Brain pericyte (primary cell): ENCODE measurements at regions not wholly inside any gene's neighbourhood (a gene's known extent, or its start where the extent isn't known, plus 50 kb on each side); places are given as distances from the start of the nearest gene placed in this dataset.

ENCODE experiments used
- DNase-seq: peaks from one replicate; pipeline ENCODE4 v3.0.0-alpha.2; 2012; ENCODE audit warnings: low read depth, low spot score

DNA sequence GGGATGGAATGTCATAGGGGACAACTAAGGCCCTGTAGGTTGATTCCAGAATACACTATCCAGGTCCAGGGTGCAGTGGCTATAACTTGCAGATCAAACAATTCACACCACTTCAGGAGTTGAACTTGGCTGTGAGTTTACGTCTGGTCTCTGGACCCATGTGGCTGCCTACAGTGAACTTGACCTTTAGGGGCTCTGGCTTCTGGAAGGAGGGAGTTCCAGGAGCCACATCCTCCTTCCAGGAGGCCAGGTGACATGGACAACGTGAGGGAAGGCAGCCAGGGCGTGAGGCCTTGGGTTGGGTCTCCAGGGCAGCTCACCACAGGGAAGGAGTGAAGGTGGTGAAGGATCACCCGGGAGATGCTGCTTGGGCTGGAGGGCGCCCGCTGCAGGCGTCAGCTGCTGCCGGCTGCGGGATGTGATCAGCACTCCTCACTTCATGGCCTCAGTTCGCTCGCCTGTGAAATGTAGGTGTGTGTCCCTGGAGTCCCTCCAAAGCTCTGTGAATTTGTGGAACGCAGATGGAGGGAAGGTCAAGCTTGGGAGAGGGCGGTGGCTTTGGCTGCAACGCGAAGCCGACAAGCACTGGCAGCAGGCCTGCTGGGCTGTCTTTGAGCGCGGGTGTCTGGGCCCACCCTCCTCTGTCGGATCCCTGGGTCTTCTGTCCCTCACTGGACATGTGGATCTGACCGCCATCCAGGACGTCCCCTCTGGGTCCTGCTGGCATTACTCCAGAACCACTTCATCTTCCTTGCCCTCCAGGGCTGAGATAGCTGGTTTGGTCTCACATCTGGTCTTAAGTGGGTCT is 146.5 kb downstream of the GLI2 start:
- DNase-seq = no peak

DNA sequence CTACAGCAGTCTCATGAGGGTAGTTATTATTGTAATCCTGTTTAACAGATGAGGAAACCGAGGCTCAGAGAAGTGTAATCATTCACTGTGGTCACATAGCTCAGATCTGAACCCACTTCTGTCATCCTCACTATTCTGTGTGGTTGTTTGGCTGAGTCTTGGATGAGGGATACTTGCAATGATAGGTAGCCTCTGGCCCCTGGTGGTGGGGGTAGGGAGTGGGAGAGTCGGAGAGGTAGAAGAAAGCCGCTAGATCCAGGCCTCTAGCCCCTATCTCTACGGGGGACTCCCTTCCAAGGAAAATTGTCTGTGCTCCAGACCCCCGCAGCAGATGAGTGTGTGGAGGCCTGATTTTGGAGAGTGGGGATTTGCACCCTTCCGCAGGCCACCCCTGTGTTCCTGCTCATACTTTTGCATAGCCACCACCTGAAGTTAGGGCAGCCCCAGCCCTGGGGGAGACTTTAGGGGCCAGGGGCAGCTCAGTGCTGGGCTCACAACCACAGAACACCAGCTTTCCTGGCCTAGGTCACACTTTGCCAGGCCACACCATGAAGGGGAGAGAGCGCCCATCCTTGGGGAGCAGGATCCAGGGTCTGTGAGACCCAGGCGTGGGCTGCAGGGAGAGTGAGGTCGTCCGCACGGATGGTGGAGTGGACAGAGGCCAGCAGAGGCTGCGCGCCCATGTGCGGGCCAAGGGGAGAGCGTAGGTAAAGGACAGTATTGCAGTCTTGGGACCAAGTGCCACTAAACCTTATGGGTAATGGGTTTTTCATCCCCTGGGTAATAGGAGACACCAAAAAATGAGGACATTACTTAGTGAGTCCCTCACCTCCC is 148.2 kb downstream of the GLI2 start:
- no peak for DNase-seq

DNA sequence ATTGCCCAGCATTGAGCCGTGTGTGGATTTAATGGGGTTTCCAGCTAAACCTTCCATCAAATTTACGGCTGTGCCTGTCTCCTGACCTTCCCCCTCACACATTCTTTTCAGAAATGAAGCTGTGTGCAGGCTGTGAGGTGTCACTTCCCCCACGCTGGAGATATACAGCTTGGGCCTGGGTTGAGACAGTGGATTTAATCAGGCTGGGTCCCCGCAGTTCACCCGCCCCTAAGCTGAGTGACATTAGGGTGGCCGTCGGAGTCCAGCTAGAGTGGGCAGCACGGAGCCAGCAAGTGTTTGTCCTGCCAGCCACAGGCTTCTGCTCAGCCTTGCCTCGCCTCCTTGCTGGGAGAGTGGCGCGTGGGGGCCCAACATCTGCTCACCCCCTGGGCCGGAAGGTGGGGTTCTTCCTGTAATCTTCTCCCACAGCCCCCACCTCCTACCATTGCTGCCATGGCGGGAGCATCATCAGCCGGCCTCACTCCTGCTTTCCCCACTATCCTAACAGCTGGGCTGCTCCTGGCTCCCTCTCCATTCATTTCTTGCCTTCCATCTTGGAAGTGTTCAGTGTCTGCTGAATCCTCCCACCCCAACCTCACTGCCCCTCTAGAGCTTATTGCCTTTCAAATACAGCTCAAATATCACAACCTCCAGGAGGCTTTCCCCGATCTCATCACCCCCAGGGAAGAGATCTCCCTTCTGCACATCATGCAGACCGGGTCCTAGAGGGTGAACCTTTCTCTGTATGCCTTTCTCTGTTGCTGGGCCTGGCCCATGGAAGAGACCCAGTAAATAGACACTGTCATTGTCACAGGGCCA is 149.0 kb downstream of the GLI2 start:
- no peak for DNase-seq

DNA sequence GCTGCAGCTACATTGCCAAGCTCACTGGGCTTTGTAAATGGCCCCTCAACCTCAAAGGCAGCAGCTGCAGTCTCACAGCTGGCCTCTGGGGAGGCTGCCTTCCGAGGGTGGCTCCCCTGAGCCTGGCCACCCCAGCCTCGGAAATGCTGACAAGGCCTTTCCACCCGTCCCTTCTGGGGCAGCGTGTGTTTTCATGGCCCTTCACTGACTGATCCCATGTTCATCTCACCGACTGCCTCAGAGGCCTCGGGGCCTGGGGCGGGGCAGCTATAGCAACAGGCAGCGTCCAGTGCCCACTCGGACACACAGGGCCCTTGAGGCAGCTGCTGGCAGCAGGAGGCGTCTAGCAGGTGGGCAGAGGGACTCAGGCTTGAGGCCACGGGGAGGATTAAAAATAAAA is 149.7 kb downstream of the GLI2 start:
- DNase-seq = no peak

DNA sequence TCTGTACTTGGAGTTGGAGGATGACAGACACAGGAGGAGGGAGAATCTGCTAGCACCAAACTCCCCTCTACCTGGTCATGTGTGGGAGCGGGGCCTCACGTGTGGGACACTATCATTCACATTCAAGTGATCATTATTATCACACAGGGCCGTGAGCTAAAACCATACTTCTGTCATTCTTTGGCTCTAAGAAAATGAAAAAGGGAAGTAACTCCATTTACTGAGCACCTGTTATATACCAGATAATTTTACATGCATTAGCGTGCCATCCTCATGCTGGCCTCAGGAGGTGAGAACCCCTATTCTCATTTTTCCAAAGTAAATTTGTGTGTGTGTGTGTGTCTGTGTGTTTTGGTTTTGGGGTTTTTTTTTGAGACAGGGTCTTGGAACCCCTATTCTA is 150.1 kb downstream of the GLI2 start:
- no peak for DNase-seq

DNA sequence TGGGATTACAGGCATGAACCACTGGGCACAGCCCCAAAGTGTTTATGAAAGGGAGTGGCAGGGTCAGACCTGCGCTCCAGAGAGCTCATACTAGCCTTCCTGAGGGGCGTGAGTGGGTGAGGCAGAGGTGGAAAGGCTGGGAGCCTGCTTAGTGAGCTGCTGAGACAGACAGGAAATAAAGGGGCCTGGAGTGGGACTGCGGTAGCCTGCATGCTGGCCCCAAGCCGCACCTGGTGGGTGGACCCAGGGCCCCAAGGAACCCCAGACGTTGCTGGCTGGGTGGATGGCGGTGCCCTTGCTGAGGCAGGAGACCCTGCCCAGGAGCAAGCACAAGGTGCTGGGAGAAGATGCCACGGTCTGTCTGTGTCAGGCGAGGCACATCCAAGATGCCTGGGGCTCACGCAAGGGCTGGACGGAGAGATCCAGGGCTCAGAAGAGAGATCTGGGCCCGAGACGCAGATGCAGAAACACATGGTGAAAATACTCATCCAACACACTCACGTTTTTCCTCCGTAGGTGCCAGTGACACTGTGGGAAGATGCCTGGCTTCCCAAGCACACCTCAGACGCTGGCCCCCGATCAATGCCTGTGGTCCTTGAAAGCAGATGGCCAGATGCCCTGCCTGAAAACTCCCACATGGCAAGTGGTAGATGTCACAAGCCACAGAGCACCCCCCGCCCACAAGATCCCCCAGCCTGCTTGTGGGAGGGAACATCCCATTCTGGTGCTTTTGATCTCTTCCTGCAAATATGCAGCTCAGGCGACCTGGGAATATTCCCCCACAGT is 151.1 kb downstream of the GLI2 start:
- DNase-seq = no peak

DNA sequence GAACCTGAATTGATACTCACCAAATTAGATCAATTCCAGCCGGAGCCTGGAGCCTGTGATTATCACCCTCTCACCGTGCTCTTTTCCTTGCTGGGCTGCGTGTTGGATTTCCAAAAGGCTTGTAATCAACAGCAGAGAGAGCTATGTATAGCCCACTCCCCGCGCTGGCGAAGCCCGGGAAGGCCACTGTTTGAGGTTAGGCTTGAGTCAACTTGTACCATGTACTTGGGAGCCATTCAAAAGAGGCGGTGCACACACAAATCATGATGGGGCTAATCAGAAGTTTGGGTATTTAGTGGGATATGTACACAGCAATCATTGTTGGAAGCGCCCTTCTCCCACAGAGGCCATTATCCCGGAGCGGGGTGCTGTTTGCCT is 151.6 kb downstream of the GLI2 start:
- DNase-seq = no peak

DNA sequence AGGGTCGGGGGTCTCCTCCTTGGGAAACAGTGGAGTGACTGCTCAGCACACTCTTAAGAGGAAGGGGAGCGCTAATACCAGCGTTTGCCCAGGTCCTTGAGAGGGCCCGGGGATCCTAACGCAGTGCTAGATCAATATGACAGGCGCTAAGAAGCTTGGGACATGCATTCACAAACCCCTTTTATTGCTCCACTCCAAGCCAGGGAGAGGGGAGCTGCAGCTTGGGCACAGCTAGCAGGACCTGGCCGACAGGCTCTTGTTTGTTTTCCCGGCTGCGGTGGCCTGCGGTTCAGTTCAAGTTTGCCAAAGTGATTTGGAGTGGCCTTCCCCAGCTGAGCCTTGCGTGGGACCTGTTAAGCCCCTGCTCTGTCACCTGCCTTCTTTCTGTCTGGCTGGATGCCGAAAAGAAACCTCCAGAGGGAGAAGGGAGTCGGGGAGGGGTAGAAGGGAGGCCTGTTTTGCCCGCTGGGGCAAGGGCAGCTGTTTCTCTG is 152.1 kb downstream of the GLI2 start:
- DNase-seq = no peak

DNA sequence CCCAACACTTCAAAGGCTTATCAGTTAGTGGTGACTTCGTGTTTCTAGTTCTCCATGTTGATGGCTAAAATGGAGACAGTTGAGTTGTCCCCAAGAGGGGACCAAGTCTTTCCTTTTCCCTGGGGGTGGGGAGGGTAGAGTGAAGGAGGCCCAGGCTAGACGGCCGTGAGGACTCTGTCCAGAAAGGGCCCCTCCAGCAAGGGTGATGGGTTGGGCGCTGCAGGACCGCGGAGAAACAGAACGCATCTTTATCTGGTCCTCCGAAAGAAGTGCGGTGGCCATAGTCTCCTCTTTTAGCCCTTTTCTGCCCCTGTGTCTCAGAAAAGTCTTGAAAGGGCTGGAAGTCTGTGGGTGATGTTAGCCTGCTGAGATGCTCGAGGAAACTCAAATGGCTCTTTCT is 153.2 kb downstream of the GLI2 start:
- no peak for DNase-seq

DNA sequence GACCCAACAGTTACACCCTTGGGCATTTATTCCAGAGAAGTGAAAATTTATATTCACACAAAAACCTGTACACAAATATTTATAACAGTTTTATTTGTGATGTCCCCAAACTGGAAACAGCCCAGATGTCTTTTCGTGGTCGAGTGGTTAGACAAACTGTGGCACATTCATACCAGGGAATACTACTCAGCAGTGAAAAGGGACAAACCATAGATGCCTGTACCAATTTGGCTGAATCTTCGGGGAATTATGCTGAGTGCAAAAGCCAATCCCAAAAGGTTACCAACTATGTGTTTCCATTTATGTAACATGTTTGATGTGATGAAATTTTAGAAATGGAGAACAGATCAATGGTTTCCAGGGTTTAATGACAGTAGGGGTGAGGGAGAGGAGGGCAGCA is 154.3 kb downstream of the GLI2 start:
- no peak for DNase-seq

DNA sequence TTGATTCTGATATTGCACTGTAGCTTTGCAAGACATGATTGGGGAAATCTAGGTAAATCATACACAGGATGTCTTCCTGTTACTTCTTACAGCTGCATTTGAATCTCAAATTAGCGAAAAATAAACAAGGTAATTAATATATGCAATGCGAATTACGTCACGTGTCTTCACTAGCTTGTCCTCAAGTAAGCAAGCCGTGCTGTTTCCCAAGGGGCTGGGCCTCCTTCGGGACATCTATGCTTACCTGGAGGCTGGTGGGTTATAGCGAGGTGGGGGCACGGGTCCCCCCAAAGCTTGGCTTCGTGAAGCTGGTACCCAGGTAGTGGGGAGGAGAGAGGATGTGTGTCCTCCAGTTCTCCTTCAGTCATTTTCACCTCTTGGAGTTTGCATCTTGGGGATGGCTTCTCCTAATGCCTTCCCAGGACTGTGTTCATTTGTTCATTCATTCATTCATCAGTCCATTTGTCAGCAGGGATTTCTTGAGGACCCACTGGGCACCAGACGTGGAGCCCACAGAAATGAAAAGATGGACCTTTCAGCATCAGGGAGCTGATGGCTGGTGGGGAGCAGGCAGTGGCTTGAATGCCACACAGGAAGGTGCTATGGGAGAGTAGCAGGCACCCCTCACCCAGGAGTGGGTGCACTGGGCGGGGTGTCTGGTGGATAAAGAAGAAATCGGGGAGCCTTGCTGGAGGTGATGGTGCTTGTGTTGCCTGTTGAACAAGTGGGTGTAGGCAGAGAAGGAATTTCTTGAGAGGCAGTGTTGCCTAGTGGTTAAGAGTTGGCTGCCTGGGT is 155.1 kb downstream of the GLI2 start:
- no peak for DNase-seq

DNA sequence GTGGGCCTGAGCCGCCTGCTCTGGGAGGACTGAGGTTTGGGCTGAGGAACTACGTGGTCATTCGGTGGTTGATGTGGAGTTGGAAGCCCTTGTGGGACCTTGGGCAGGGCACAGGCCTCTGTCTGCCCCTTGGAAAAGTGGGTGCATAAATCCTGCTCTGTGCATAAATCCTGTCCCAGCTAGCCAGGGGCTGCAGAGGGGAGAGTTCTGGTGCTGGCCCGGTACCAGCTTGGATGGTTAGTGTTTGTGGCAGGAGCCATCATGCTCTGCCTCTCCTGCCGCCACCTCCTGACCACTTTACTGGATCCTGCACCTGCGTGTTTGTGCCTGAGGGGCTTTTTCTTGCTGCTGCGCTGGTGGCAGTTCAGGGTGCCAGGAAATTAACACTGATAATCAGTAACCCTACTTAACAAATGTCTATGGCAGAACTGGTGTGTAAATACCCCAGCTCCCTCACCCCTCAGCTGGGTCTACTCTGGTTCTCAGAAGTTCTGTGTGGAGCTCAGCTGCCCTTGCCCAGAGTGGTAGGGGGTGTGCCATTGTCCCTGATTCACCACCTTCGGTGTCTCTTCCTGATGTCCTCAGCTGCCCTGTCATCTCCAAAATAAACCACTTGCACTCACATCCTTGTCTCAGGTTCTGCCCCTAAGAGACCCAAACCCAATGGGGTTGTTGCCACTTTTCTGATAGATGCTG is 156.8 kb downstream of the GLI2 start:
- no peak for DNase-seq

DNA sequence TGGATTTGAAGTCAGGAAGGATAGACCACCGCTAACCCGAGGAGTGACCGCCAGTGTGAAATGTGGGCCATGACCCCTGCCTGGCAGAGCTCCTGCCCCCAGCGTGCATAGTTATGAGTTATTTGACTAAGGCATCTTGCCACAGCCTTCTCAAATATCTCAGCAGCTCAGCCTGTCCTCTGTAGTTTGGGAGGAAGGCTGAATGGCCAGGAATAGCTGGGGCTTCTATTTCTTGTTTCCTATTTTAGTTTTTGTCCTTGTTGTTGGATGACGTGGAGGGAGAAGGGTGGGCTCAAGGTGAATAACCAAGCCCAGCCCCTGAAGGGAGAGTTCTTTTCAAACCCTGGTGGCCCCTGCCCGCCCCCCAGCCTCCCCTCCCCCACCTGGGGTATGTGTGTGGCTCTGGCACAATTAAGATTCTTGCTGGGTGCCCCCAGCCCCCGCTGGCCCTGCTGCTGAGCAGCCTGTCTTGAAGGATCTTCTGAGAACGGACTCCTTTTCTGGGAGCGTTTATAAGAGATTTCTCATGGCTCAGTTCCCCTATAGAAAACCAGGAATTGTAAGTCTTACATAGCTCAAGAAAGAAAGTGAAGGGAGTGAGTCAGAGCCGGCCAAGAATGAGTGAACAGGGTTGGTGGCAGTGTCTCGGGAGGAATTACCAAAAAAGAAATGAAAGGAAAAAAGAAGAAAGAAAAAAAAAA is 157.4 kb downstream of the GLI2 start:
- DNase-seq = no peak

DNA sequence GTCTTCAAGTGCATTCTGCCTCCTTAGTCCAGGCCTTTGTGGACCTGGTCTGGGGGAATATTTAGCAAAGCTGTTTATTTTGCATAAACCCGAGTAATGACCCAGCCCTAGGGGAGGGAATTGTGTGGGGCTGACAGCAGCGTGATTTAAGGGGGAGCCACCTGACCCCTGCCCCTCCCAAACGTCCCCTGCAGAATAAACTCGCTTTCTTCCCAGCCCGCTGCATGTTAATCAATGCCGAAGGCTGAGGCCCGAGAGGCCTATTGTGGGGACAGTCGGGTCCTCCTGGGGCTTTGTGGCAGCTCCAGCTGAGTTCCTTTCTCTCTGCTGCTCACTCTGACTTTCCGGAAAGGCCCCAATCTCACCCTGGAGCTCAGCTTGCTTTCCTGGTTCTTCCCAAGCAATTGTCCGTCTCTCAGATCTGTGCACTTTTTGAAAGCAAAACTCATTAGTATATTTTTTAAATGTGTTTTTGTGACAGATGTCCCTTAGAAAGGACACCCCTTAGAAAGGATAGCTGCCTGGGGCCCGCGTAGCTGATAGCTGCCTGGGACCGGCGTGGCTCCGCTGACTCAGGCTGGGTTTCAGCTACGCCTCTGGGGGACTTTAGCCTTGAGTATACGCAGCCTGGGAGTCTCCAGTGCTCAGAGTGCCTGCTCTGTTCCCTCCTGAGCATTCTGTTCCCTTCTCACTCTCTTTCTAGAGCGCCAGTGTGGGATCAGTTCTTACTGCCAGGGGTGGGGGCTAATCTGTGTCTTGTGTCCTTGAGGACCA is 158.3 kb downstream of the GLI2 start:
- DNase-seq = no peak

DNA sequence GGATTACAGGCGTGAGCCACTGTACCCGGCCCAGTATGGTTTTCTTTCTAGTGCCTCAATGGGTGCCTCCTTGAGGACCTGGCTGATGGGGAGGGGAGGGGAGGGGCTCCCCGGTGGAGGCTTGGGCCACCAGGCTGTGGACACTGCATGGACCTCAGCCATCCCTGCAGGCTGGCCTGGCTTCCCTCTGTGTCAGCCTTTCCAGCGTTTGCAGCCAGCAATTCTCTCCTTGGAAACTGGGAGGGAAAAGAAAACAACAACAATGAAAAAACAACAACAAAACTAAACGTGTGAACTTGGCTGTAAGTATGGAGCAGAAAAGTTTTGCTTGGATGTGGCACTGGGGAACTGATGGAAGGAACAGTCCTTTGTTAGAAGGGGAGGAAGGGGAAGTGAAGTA is 159.3 kb downstream of the GLI2 start:
- DNase-seq = no peak

DNA sequence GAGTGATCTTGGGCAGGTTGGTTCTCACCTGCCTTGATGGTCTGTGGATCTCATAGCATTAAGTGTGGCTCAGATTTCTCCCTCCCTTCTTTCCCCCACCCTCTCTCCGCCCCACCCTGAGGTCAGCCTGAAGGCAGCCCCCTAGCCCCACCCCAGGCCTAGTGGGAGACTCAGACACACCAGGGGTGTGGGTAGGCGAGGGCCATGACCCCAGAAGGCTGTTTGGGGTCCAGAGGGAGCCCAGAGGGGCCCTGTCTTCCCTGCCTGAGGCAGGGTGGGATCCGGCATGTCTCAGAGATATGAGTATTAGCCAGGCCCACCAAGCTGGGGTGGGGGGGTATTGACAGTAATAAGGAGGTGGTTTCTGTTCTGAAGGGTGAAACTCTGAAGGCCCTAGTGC is 160.5 kb downstream of the GLI2 start:
- no peak for DNase-seq

DNA sequence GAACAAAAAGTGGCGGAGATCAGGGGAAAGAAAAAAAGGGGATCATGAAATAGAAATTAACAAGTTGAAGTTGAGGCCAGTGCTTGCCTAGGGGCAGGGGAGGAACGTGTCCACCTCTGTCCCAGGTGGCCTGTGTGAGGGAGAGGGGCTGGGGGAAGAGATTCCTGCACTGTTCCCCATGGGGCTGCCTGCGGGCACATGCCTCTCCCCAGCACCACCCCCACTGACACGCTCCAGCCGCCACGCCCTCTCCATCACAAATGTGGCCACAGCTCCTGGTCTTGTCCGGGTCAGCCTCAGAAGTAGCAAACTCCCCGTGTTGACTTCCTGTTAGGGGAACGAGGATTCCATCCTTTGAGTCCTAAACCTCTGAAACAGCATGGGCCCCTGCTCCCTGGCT is 161.2 kb downstream of the GLI2 start:
- no peak for DNase-seq

DNA sequence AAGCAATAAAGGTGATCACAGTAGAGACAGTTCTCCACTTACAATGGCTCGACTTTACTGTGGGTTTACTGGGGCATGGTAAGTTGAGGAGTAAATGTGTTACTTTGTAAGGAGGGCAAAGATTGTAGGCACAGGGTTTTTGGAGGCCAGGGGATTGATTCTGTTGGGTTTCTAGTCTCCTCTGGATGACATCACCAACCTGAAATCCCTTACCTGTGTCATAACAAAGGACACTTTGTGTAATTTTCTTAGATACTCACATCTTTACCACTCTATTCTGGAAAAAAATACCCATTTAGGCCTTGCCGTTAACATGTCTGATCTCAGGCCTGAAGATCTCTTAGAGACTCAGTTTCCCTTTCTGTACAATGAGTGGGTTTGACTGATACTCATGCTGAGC is 161.7 kb downstream of the GLI2 start:
- DNase-seq = no peak

DNA sequence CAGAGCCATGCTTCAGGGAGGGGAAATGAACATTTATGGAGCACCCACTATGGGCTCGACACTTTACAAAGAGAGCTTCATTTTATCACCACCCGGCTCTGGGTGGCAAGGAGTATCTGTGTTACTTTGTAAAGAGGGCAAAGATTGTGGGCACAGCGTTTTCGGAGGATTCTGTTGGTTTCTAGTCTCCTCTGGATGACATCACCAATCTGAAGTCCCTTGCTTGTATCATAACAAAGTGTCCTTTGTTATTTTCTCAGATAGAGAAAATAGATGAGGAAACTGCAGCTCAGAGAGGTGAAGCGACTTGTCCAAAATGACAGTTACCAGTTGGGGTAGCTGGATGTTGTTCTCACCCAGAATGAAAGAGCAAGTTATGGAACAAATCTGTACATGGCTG is 162.8 kb downstream of the GLI2 start:
- DNase-seq = no peak
